Activated gamma-delta T cell treated with Interleukin-2 at 50 U/mL for 16 hours (primary cell): ENCODE measurements at regions not wholly inside any gene's neighbourhood (a gene's known extent, or its start where the extent isn't known, plus 50 kb on each side); places are given as distances from the start of the nearest gene placed in this dataset.
"Not testable (repeated sequence)": the region's sequence is repeated elsewhere in the genome, so short reads cannot be mapped to it uniquely, and the experiment has no call there.

ENCODE experiments used
- DNase-seq: peaks from one replicate; pipeline ENCODE4 v3.0.0-alpha.2; 2020

DNA sequence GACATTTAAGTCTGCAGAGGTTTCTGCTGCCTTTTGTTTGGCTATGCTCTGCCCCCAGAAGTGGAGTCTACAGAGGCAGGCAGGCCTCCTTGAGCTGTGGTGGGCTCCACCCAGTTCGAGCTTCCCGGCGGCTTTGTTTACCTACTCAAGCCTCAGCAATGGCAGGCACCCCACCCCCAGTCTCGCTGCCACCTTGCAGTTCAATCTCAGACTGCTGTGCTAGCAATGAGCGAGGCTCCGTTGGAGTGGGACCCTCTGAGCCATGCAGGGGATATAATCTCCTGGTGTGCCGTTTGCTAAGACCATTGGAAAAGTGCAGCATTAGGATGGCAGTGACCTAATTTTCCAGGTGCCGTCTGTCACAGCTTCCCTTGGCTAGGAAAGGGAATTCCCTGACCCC lies 216.1 kb upstream of the DDI1 start:
- not testable (repeated sequence) for DNase-seq

GRCh38 chr11:103824116-103824515 lies 212.3 kb upstream of the DDI1 start:
- DNase-seq, result no peak

GRCh38 chr11:103825469-103825868 lies 211.0 kb upstream of the DDI1 start:
- no peak for DNase-seq

GRCh38 chr11:103826856-103827255 lies 209.6 kb upstream of the DDI1 start:
- no peak for DNase-seq

DNA sequence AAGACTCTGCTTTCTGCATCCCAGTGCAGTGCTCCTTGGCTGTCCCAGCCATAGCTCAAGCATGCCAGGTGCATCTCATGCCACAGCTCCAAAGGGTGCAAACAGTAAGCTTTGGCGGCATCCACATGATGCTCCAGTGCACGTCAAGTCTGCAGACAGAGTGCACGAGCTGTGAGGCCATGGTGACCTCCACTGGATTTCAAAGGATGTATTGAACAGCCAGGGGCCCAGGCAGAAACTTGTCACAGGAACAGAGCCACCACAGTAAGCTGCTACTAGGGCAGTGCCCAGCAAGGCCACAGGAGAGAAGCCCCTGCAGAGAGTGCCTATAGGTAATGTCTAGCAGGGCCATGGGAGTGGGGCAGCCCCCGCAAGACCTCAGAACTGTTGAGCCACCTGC lies 206.8 kb upstream of the DDI1 start:
- no peak for DNase-seq

GRCh38 chr11:103830205-103830604 lies 206.2 kb upstream of the DDI1 start:
- no peak for DNase-seq

DNA sequence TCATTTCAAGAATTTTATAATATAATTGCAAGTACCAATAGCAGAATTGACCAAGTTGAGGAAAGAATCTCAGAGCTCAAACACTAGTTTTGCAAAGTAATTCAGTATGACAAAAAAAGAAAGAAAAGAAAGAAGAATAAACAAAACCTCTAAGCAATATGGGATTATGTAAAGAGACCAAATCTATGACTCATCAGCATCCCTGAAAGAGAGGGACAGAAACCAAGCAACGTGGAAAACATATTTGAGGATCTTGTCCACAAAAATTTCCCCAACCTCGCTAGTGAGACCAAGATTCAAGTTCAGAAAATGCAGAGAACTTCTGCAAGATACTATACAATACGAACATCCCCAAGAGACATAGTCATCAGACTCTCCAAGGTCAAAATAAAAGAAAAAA lies 203.7 kb upstream of the DDI1 start:
- DNase-seq, result no peak

DNA sequence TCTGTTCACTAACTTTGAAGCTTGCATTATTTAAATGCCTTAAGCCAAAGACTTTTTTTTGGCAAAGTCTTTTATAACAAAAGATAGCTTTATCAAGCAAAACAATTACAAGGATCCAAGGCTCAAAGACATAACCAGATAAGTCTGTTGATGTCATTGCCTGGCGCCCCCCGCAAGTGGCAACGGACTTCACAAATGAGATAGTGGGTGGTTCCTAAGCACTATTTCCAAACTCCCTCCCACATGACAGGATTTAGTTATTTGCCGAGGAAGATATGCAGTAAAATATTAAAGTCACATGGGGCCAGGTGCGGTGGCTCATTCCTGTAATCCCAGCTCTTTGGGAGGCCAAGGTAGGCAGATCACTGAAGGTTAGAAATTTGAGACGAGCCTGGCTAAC lies 194.2 kb upstream of the DDI1 start:
- DNase-seq, result no peak

- no peak for DNase-seq
These were observed 193.6 kb upstream of the DDI1 start for GRCh38 chr11:103842795-103843194.

- DNase-seq, result no peak
These were observed 191.9 kb upstream of the DDI1 start for GRCh38 chr11:103844327-103845215.

- DNase-seq, result no peak
These were observed 191.1 kb upstream of the DDI1 start for GRCh38 chr11:103845331-103845730.

DNA sequence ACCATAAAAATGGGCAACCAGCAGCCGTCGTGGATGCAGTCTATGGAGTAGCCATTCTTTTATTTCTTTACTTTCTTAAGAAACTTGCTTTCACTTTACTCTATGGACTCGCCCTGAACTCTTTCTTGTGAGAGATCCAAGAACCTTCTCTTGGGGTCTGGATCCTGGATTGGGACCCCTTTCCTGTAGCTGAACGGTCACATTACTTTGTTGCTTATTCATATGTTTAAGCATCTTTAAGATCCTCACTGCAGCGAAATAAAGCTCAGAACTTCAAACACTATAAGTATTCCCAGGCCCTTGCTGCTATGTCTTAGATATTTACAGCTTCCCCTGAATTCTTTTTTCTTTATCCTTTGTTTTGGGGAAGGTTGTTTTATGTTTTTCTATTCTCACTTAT lies 187.8 kb upstream of the DDI1 start:
- no peak for DNase-seq

DNA sequence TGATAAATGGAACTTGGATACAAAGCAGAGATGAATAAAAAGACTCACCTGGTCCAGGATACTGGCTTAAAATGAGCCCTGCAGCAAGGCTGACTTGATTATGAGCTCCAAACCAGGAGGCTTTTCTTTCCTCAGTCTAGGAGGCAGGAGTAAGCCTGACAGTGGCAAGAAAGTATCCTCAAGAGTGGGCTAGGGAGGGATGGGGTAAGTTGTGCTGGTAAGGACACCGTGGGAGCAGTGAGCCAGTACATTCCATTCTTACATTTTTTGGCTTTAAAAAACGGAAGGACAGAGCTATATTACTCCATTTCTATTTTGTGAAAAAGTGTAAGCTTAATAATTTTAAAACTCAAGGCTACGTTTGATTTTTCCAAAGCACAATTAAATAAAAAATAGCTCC lies 187.1 kb upstream of the DDI1 start:
- DNase-seq, result no peak

DNA sequence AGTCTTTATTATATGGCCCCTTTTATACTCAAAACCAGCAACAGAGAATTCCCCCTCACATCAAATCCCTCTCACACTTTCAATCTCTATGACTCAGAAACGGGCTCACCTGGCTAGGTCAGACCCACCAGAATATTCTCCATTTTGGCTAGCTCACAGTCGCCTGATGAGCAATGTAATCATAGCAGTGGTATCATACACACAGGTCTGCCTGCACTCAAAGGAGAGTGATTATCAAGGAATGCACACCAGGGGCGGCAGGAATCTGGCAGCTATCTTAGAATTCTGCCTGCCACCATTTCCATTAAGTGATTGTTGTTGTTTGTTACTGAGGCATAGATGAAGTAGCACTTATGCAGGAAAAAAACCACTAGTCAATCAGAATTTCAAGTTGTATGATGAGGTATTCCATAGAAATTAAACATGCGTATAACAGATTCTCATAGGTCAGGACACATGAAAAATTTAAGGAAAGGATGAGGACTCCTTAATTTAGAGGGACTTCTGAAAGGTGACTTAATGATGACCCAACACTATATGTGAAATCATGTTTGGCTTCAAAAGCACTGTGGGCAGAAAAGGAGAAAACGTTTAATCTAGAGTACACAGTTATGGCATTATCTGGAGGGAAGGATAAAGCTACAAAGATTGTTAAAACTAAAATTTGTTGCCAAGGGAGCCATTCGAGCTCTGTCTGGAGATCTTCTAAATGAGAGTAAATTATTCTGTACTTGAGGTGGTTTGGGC lies 185.8 kb upstream of the DDI1 start:
- DNase-seq, result no peak

DNA sequence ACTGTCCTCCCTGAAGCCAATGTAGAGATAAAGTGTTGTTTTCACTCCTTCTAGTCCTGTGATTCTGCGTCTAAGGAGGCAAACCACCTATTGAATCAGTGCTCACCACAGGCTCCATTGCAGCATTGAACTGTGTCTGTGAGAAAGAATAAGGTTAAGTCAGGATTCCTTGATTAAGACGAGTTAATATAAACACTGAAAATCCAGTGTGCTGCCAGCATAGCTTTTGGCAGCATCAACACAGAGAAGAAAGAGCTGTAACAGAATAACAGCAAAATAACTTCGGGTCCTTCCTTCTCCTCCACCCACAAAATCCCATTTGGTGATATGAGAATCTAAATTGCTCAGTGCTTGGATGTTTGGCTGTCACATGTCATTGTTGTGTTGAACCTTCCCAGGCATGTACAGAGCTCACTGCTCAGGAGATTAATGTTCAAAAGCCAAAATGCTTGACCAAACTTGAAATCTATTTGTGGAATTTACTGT lies 185.2 kb upstream of the DDI1 start:
- DNase-seq, result no peak
